ENCODE measurements at regions not wholly inside any gene's neighbourhood (a gene's known extent, or its start where the extent isn't known, plus 50 kb on each side); places are given as distances from the start of the nearest gene placed in this dataset.
"Not testable (repeated sequence)": the region's sequence is repeated elsewhere in the genome, so short reads cannot be mapped to it uniquely, and the experiment has no call there.

DNA sequence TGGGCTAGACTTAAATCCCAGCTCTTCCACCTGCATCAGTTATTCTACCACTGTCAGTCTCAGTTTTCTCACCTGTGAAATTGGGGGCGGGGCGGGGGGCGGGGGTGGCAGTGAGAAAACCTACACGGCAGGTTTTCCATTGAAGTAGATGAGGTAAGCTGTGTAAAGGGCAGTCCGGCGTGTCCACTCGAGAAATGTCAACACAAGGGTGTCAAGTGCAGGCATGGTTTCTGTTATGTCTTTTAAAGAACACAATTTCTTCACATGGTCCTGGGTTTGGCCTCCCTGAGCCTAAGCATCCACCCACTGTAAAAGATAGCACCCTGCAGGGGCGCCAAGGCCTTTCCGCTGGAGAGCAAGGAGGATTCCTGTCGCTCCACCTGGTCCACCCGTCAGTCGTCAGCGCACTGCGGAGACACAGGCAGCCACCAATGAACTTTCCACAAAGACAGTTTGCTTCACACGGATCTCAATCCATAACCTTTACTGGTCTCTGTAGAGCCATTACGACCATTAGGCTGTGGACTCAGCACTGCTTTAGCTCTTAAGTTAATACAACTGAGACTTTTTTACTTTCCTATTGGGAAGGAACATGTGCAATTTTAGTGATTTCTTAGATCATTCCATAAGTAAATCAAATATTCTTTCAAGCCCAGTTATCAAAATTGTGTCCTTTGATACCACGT, 99.5 kb upstream of the FOXB1 start:
- no peak overlapping the region for H3K4me3 ChIP-seq (ENCODE audit: low read length)
- 8% methylated on average over 8 of the region's 17 CpGs for WGBS (ENCODE audit: insufficient coverage)

DNA sequence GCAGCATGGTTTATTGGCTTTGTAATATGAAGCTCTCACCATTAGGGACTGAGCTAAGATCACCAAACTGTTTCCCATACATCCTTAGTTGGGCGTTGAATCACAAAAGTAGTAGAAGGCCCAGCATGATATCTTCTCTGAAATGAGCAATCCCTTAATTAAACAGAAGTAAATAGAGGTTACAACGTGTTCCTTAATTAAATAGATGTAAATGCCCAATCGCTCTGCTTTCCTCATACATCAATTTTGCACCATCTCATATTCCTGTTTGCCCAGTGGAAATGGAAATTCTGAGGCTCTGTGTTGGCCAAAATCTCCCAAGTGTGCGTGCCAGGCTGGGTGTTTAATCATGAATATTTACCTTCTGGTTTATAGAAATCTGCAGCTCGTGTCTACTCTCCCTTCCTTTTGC, 107.4 kb upstream of the FOXB1 start:
- WGBS (ENCODE audit: insufficient coverage), result no CpG with 5 or more reads among the region's 5 CpGs
- no peak overlapping the region for H3K27ac ChIP-seq (ENCODE audit: low read length)
- no peaks in the 10 kb centered on the region for H3K27me3 ChIP-seq (ENCODE audit: control insufficient read depth, insufficient read depth, low read length)

More for the DNA sequence above, 99.5 kb upstream of the FOXB1 start:
- Histone ChIP-seq H3K4me1 (ENCODE audit: control insufficient read depth, insufficient read depth, low read length) (no peaks in the 10 kb centered on the region), H3K36me3 (ENCODE audit: control insufficient read depth, insufficient read depth, low read length) (no peaks in the 10 kb centered on the region), H3K9me3 (replicated peaks; ENCODE audit: control insufficient read depth, low read depth, low read length) (no peaks in the 10 kb centered on the region), H3K27ac (ENCODE audit: low read length) (no peak overlapping the region), H3K27me3 (ENCODE audit: control insufficient read depth, insufficient read depth, low read length) (peaks cover 7% of the 10 kb centered on the region)
- DNase-seq, result no peak

DNA sequence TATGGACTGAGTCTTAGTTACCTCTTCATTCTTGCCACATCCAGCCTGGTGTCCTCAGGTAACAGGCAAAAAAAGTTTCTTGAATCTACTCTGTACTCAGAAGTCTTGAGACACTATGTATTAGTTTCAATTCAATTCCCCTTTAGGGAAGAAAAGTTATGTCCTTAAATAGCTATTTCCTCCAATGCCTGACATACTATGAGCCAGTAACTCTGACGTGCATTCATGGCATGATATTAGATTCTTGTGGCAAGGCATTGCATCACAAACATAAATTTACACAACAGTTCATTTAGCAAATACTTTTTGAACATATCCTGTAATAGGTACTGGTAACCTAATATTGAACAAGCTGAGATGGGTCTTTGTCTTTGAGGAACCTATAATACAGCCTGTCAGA, 109.3 kb upstream of the FOXB1 start:
- peaks cover 2% of the 10 kb centered on the region for H3K27me3 ChIP-seq (ENCODE audit: control insufficient read depth, insufficient read depth, low read length)
- no CpG with 5 or more reads among the region's 1 CpG for WGBS (ENCODE audit: insufficient coverage)

More for the DNA sequence above, 107.4 kb upstream of the FOXB1 start:
- H3K4me1 ChIP-seq (ENCODE audit: control insufficient read depth, insufficient read depth, low read length), result no peaks in the 10 kb centered on the region
- H3K9me3 ChIP-seq (replicated peaks; ENCODE audit: control insufficient read depth, low read depth, low read length), result no peaks in the 10 kb centered on the region
- no peak for DNase-seq
- no peaks in the 10 kb centered on the region for H3K36me3 ChIP-seq (ENCODE audit: control insufficient read depth, insufficient read depth, low read length)
- no peak overlapping the region for H3K4me3 ChIP-seq (ENCODE audit: low read length)

DNA sequence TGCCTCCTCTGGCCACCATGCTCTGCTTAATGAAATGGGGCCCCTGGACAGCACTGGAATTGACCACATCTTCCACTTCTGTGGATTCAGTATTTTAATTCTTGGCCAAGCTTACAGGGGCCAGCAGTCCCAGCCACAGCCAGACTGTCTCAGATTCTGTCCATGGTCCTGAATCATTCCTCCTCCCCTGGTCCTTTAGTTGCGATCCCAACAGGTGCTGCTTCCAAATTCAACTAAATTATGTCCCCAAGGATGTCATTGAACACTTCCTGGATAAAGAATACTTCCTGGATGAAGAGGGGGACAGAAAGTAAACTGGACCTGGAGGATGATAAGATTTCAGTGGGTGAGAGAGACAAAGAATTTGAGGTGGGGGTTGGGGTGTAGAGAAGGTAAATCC, 111.1 kb upstream of the FOXB1 start:
- H3K27me3 ChIP-seq (ENCODE audit: control insufficient read depth, insufficient read depth, low read length), result peaks cover 2% of the 10 kb centered on the region
- peak; percentile 65 for DNase-seq

More for the DNA sequence above, 109.3 kb upstream of the FOXB1 start:
- Histone ChIP-seq H3K27ac (ENCODE audit: low read length) (no peak overlapping the region), H3K4me3 (ENCODE audit: low read length) (no peak overlapping the region), H3K9me3 (replicated peaks; ENCODE audit: control insufficient read depth, low read depth, low read length) (no peaks in the 10 kb centered on the region), H3K4me1 (ENCODE audit: control insufficient read depth, insufficient read depth, low read length) (no peaks in the 10 kb centered on the region), H3K36me3 (ENCODE audit: control insufficient read depth, insufficient read depth, low read length) (no peaks in the 10 kb centered on the region)
- DNase-seq, result no peak

DNA sequence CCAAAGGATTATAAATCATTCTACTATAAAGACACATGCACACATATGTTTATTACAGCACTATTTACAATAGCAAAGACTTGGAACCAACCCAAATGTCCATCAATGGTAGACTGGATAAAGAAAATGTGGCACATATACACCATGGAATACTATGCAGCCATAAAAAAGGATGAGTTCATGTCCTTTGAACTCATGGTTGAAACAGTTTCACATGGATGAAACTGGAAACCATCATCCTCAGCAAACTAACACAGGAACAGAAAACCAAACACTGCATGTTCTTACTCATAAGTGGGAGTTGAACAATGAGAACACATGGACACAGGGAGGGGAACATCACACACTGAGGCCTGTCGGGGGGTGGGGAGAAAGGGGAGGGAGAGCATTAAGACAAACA, 116.2 kb upstream of the FOXB1 start:
- not testable (repeated sequence) for H3K4me1 ChIP-seq (ENCODE audit: control insufficient read depth, insufficient read depth, low read length); H3K36me3 ChIP-seq (ENCODE audit: control insufficient read depth, insufficient read depth, low read length); H3K4me3 ChIP-seq (ENCODE audit: low read length); H3K27ac ChIP-seq (ENCODE audit: low read length); DNase-seq; H3K27me3 ChIP-seq (ENCODE audit: control insufficient read depth, insufficient read depth, low read length); H3K9me3 ChIP-seq (replicated peaks; ENCODE audit: control insufficient read depth, low read depth, low read length)
- WGBS (ENCODE audit: insufficient coverage), result no CpG with 5 or more reads among the region's 1 CpG

More for the DNA sequence above, 111.1 kb upstream of the FOXB1 start:
- Histone ChIP-seq H3K27ac (ENCODE audit: low read length) (no peak overlapping the region), H3K4me1 (ENCODE audit: control insufficient read depth, insufficient read depth, low read length) (no peaks in the 10 kb centered on the region), H3K36me3 (ENCODE audit: control insufficient read depth, insufficient read depth, low read length) (no peaks in the 10 kb centered on the region), H3K9me3 (replicated peaks; ENCODE audit: control insufficient read depth, low read depth, low read length) (no peaks in the 10 kb centered on the region), H3K4me3 (ENCODE audit: low read length) (no peak overlapping the region)
- no CpG with 5 or more reads among the region's 1 CpG for WGBS (ENCODE audit: insufficient coverage)

DNA sequence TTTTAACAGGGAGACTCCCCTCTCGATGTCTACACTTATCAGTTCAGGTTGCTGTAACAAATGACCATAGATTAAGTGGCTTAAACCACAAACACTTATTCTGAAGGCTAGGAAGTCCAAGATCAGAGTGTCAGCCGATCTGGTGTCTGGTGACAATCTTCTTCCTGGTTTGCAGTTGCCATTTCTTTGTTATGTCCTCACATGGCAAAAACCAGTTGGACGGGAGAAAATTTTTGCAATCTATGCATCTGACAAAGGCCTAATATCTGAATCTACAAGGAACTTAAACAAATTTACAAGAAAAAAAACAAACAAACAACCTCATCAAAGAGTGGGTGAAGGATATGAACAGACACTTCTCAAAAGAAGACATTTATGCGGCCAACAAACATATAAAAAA, 116.9 kb upstream of the FOXB1 start:
- H3K27ac ChIP-seq (ENCODE audit: low read length), result no peak overlapping the region
- peaks cover 2% of the 10 kb centered on the region for H3K27me3 ChIP-seq (ENCODE audit: control insufficient read depth, insufficient read depth, low read length)
- no peaks in the 10 kb centered on the region for H3K9me3 ChIP-seq (replicated peaks; ENCODE audit: control insufficient read depth, low read depth, low read length)
- no peaks in the 10 kb centered on the region for H3K36me3 ChIP-seq (ENCODE audit: control insufficient read depth, insufficient read depth, low read length)
- no peak for DNase-seq
- H3K4me3 ChIP-seq (ENCODE audit: low read length), result no peak overlapping the region
- WGBS (ENCODE audit: insufficient coverage), result no CpG with 5 or more reads among the region's 4 CpGs
- no peaks in the 10 kb centered on the region for H3K4me1 ChIP-seq (ENCODE audit: control insufficient read depth, insufficient read depth, low read length)

DNA sequence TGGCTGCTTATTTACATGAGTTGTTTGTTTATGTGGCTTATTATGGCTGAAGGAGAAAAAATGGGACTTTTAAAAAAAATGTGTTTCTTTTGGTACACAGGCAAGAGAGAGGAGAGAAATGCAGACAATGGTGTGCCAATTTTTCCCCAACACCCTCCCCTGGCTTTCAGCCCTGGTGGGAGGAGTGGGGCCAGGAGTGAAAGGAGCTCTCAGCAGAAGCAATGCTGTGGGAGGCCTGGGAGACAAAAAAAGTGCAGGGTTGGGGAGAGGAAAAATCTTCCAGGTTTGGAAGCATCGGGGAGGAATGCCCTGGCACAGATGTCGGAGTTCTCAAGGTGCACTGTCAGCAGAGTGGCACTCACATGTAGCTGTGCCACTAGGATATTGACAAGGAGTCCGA, 117.7 kb upstream of the FOXB1 start:
- DNase-seq, result no peak
- Histone ChIP-seq H3K4me3 (ENCODE audit: low read length) (no peak overlapping the region), H3K36me3 (ENCODE audit: control insufficient read depth, insufficient read depth, low read length) (no peaks in the 10 kb centered on the region), H3K27ac (ENCODE audit: low read length) (no peak overlapping the region), H3K9me3 (replicated peaks; ENCODE audit: control insufficient read depth, low read depth, low read length) (no peaks in the 10 kb centered on the region), H3K4me1 (ENCODE audit: control insufficient read depth, insufficient read depth, low read length) (no peaks in the 10 kb centered on the region), H3K27me3 (ENCODE audit: control insufficient read depth, insufficient read depth, low read length) (peaks cover 2% of the 10 kb centered on the region)
- 57% methylated on average over 2 of the region's 3 CpGs for WGBS (ENCODE audit: insufficient coverage)

DNA sequence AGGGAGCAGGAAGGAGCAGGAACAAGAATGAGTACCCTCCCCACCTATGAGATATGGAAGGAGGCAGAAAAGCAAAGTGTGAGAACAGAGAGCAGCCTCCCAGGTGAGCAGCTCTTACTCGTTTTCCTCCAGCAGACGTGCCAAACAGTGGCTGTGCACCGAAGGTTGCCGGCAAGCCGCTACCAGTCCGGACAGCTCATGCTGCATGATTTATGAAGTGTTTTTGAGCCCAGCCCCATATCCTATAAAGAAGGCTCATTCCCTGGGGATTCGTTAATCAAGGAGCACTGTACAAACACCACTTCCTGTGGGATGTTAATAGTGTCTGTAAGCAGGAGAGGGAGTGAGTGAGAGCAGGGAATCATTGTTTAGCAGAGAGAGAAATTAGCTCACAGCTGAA, 118.3 kb upstream of the FOXB1 start:
- 0% methylated on average over 1 of the region's 7 CpGs for WGBS (ENCODE audit: insufficient coverage)

DNA sequence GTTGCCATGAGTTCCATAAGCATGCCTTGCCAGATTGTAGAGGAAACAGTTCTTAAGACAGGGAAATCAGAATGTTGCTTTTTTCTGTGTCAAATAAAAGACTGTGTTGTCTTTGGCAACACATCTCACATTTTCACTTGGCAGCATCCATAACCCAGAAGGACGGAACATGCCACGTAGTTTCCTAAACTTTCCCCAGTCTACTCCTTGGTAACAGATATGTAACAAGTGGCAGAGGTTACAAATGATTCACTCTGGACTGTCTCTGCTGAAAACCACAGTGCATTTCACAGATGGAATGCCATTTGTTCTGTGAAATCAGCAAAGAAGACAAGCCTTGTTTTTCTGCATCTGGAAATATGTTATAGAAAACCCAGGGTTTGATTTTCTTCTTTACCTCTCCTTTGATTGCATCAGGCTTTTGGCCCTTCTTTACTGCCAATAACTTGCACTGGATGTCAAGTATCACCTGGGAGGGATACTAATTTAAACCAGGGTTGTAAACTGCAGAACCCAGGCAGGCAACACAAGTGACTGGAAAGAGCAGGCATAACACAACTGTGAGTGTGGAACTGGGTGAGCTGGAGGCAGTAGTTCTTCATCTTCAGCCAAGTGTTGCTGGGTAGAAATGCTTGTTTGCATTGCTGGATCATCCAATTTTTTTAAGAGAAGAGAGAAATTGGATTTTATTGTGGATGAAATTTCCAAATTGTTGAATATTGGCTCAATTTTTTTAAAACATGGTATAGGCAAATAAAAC, 124.4 kb upstream of the FOXB1 start:
- DNase-seq, result peak; percentile 15
- peaks cover 2% of the 10 kb centered on the region for H3K27me3 ChIP-seq (ENCODE audit: control insufficient read depth, insufficient read depth, low read length)

More for the DNA sequence above, 118.3 kb upstream of the FOXB1 start:
- Histone ChIP-seq H3K27me3 (ENCODE audit: control insufficient read depth, insufficient read depth, low read length) (peaks cover 2% of the 10 kb centered on the region), H3K9me3 (replicated peaks; ENCODE audit: control insufficient read depth, low read depth, low read length) (no peaks in the 10 kb centered on the region), H3K4me1 (ENCODE audit: control insufficient read depth, insufficient read depth, low read length) (no peaks in the 10 kb centered on the region), H3K4me3 (ENCODE audit: low read length) (no peak overlapping the region), H3K27ac (ENCODE audit: low read length) (no peak overlapping the region), H3K36me3 (ENCODE audit: control insufficient read depth, insufficient read depth, low read length) (no peaks in the 10 kb centered on the region)
- peak; percentile 12 for DNase-seq

DNA sequence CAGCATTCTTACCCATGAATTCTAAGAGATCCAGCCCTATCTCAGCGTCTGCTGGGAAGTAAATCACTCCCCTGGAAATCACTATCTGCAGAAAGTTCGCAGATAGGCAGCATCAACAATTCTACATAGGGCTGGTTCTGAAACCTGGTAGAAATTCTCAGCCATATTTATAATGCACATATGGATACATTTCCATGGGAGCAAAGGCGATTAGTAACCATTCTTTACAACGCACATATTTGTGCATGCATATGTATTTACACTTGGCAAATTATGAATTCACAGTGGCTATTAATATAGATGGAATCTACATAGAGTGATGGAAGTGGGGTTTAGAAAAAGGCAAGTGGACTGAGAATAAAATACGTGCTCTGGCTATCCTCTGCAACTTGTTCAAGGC, 128.0 kb upstream of the FOXB1 start:
- no peak for DNase-seq
- 33% methylated on average over 1 of the region's 5 CpGs for WGBS (ENCODE audit: insufficient coverage)
- Histone ChIP-seq H3K4me3 (ENCODE audit: low read length) (no peak overlapping the region), H3K9me3 (replicated peaks; ENCODE audit: control insufficient read depth, low read depth, low read length) (no peaks in the 10 kb centered on the region), H3K27me3 (ENCODE audit: control insufficient read depth, insufficient read depth, low read length) (peaks cover 2% of the 10 kb centered on the region), H3K27ac (ENCODE audit: low read length) (no peak overlapping the region), H3K36me3 (ENCODE audit: control insufficient read depth, insufficient read depth, low read length) (no peaks in the 10 kb centered on the region), H3K4me1 (ENCODE audit: control insufficient read depth, insufficient read depth, low read length) (no peaks in the 10 kb centered on the region)

More for the DNA sequence above, 124.4 kb upstream of the FOXB1 start:
- Histone ChIP-seq H3K36me3 (ENCODE audit: control insufficient read depth, insufficient read depth, low read length) (no peaks in the 10 kb centered on the region), H3K9me3 (replicated peaks; ENCODE audit: control insufficient read depth, low read depth, low read length) (no peaks in the 10 kb centered on the region), H3K4me3 (ENCODE audit: low read length) (no peak overlapping the region), H3K4me1 (ENCODE audit: control insufficient read depth, insufficient read depth, low read length) (no peaks in the 10 kb centered on the region), H3K27ac (ENCODE audit: low read length) (no peak overlapping the region)
- WGBS (ENCODE audit: insufficient coverage), result no CpG with 5 or more reads among the region's 2 CpGs
